B cell (primary cell): ENCODE measurements at regions not wholly inside any gene's neighbourhood (a gene's known extent, or its start where the extent isn't known, plus 50 kb on each side); places are given as distances from the start of the nearest gene placed in this dataset.

Experiments
- ATAC-seq: fragments of 200-7000 bp; cut with Tn5 transposase; one replicate; pipeline ENCODE4 v1.10.0; 2021; ENCODE audit warnings: low read depth, mild to moderate bottlenecking, moderate number of reproducible peaks, moderate library complexity
- CTCF ChIA-PET: fragments of 350-600 bp; sonication (Branson Sonifier 250); formaldehyde crosslinking; loops from one replicate; lab custom pipeline; 2021; ENCODE audit warnings: antibody characterized with exemption, inconsistent platforms; lab: Charles Lee
- POLR2A ChIA-PET: fragments of 350-600 bp; sonication (Branson Sonifier 250); formaldehyde crosslinking; loops from one replicate; lab custom pipeline; 2021; ENCODE audit warnings: antibody characterized with exemption; lab: Charles Lee
- DNase-seq: peaks from one replicate; pipeline ENCODE4 v3.0.0; 2013
- H2AFZ ChIP-seq: 2 replicates; pipeline ENCODE4 v1.6.1; 2012; ENCODE audit warnings: mild to moderate bottlenecking, low read depth, low read length; ENCODE audit not compliant: insufficient read depth, poor library complexity, severe bottlenecking
- H3K27ac ChIP-seq, 2 donors: 1 replicate in 1 of 2; 2 replicates in 1 of 2; pipeline ENCODE4 v1.5.1; 2012 to 2013; ENCODE audit warnings: low read length in 2 of 2, mild to moderate bottlenecking in 2 of 2, moderate library complexity in 1 of 2
- H3K27me3 ChIP-seq, 4 experiments: fragments of 200-600 bp in 1 of 4; sonication (generic) in 1 of 4; replicated peaks in 1 of 4; 1 replicate in 2 of 4; 2 replicates in 2 of 4; pipeline versions ENCODE4 v1.6.1 to v1.7.0; 2013 to 2016; ENCODE audit warnings: low read length in 3 of 4, mild to moderate bottlenecking in 2 of 4, mixed read lengths in 1 of 4, moderate library complexity in 1 of 4; ENCODE audit not compliant: insufficient read depth in 4 of 4, control insufficient read depth in 3 of 4; ENCODE audit errors: control extremely low read depth in 1 of 4
- H3K36me3 ChIP-seq, 2 experiments: replicated peaks in 1 of 2; 1 replicate in 1 of 2; 2 replicates in 1 of 2; pipeline versions ENCODE4 v1.6.1 to v1.7.1; 2013; ENCODE audit warnings: low read length in 1 of 2; ENCODE audit not compliant: insufficient read depth in 2 of 2, control insufficient read depth in 1 of 2; ENCODE audit errors: control extremely low read depth in 1 of 2, extremely low read depth in 1 of 2
- H3K4me1 ChIP-seq, 2 donors: fragments of 200-600 bp in 1 of 2; sonication (generic) in 1 of 2; 1 replicate in 1 of 2; 2 replicates in 1 of 2; pipeline versions ENCODE4 v1.5.1 to v1.6.1; 2013 to 2017; ENCODE audit warnings: low read length in 2 of 2; ENCODE audit not compliant: control insufficient read depth in 2 of 2, insufficient read depth in 2 of 2
- H3K4me2 ChIP-seq: replicated peaks from 2 replicates; pipeline ENCODE3; 2012; ENCODE audit warnings: mild to moderate bottlenecking, low read depth, low read length; ENCODE audit not compliant: poor library complexity, severe bottlenecking
- H3K4me3 ChIP-seq, 5 experiments: fragments of 200-600 bp in 1 of 5; sonication (generic) in 1 of 5; 1 replicate in 3 of 5; 2 replicates in 2 of 5; pipeline versions ENCODE4 v1.5.1 to v1.7.0; 2011 to 2016; ENCODE audit warnings: low read length in 4 of 5, mild to moderate bottlenecking in 4 of 5, low read depth in 2 of 5, control low read depth in 1 of 5, moderate library complexity in 1 of 5; ENCODE audit not compliant: insufficient read depth in 1 of 5; ENCODE audit errors: control extremely low read depth in 1 of 5, extremely low read depth in 1 of 5
- H3K79me2 ChIP-seq: fragments of 200-600 bp; sonication (generic); one replicate; pipeline ENCODE4 v1.6.0; 2016; ENCODE audit warnings: low read length; ENCODE audit not compliant: control insufficient read depth, insufficient read depth
- H3K9ac ChIP-seq: fragments of 200-600 bp; sonication (generic); 2 replicates; pipeline ENCODE4 v1.6.1; 2017; ENCODE audit warnings: mild to moderate bottlenecking, low read length, moderate library complexity
- H3K9me3 ChIP-seq, 3 donors: one replicate each; pipeline versions ENCODE4 v1.6.1 to v1.7.1; 2013; ENCODE audit warnings: low read length in 2 of 3; ENCODE audit not compliant: control insufficient read depth in 2 of 3, insufficient read depth in 1 of 3; ENCODE audit errors: control extremely low read depth in 1 of 3
- H4K20me1 ChIP-seq: 2 replicates; pipeline ENCODE4 v1.6.0; 2012; ENCODE audit warnings: mild to moderate bottlenecking, low read length; ENCODE audit not compliant: insufficient read depth, control insufficient read depth, poor library complexity, severe bottlenecking
- H3K27ac Mint-ChIP-seq: one replicate; pipeline ENCODE4 v1.8.0; 2021; ENCODE audit warnings: mixed read lengths
- H3K27me3 Mint-ChIP-seq: one replicate; pipeline ENCODE4 v1.8.0; 2021; ENCODE audit warnings: mixed read lengths
- H3K4me1 Mint-ChIP-seq: one replicate; pipeline ENCODE4 v1.8.0; 2021; ENCODE audit warnings: mixed read lengths
- H3K4me3 Mint-ChIP-seq: one replicate; pipeline ENCODE4 v1.8.0; 2021; ENCODE audit warnings: mixed read lengths
- H3K9me3 Mint-ChIP-seq: one replicate; pipeline ENCODE4 v1.8.0; 2022; ENCODE audit warnings: mixed read lengths; ENCODE audit not compliant: insufficient read depth
- EZH2 ChIP-seq: IDR thresholded peaks from 2 replicates; pipeline ENCODE4 v1.6.1; 2012; ENCODE audit warnings: borderline replicate concordance, low read depth, mild to moderate bottlenecking, moderate library complexity, low read length; ENCODE audit not compliant: insufficient read depth, poor library complexity, severe bottlenecking
- WGBS: methylation state at CpG from one replicate; pipeline ENCODE4 v1.1.5; 2013; ENCODE audit warnings: missing lambda C conversion rate; ENCODE audit not compliant: insufficient coverage; 5-methylcytosine and 5-hydroxymethylcytosine counted together
- intact Hi-C: fragments of 100-400 bp; cut with micrococcal nuclease; formaldehyde crosslinking; loops from one replicate; pipeline ENCODE4 v1.10.0; 2022
- TF ChIP-seq, protein P1 (sequence below): fragments of 200-600 bp; IDR thresholded peaks from one replicate; pipeline ENCODE4 v1.8.0; 2022; ENCODE audit warnings: antibody characterized with exemption, mild to moderate bottlenecking

GRCh38 chr20:60263725-60264709, 305.8 kb downstream of the CDH26 start:
- H3K9ac ChIP-seq, result no peak overlapping the region

More at GRCh38 chr20:60263725-60264709, 305.8 kb downstream of the CDH26 start:
- no peaks in the 10 kb centered on the region for H3K4me1 Mint-ChIP-seq
- H3K27ac Mint-ChIP-seq, result no peak overlapping the region
- no peaks in the 10 kb centered on the region for H4K20me1 ChIP-seq
- DNase-seq, result no peak
- 90% methylated on average over 8 of the region's 18 CpGs for WGBS
- no peak overlapping the region for H3K27ac ChIP-seq
- H2AFZ ChIP-seq, result no peak overlapping the region
- no peak overlapping the region for H3K4me2 ChIP-seq
- no peaks in the 10 kb centered on the region for H3K79me2 ChIP-seq
- no peak for ATAC-seq
- no peaks in the 10 kb centered on the region for H3K4me1 ChIP-seq
- TF ChIP-seq EZH2, result no peak
- TF ChIP-seq, protein P1, sequence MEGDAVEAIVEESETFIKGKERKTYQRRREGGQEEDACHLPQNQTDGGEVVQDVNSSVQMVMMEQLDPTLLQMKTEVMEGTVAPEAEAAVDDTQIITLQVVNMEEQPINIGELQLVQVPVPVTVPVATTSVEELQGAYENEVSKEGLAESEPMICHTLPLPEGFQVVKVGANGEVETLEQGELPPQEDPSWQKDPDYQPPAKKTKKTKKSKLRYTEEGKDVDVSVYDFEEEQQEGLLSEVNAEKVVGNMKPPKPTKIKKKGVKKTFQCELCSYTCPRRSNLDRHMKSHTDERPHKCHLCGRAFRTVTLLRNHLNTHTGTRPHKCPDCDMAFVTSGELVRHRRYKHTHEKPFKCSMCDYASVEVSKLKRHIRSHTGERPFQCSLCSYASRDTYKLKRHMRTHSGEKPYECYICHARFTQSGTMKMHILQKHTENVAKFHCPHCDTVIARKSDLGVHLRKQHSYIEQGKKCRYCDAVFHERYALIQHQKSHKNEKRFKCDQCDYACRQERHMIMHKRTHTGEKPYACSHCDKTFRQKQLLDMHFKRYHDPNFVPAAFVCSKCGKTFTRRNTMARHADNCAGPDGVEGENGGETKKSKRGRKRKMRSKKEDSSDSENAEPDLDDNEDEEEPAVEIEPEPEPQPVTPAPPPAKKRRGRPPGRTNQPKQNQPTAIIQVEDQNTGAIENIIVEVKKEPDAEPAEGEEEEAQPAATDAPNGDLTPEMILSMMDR, result no peak
- H3K27me3 ChIP-seq, result no peaks in the 10 kb centered on the region
- ChIA-PET POLR2A (no interaction called here), CTCF (interaction anchor here (1.3 to 4.0 kb wide), 3 partner anchors 206 to 314 kb away, joined by 4 to 32 read pairs (median 4); no protein-coding TSS in a partner anchor)
- no peaks in the 10 kb centered on the region for H3K36me3 ChIP-seq
- no peaks in the 10 kb centered on the region for H3K9me3 Mint-ChIP-seq
- H3K27me3 Mint-ChIP-seq, result no peaks in the 10 kb centered on the region
- H3K4me3 ChIP-seq, result no peak overlapping the region
- H3K4me3 Mint-ChIP-seq, result no peak overlapping the region
- no peaks in the 10 kb centered on the region for H3K9me3 ChIP-seq
- intact Hi-C loops, result no loop called here
